GM21381 (cell line): ENCODE measurements at regions not wholly inside any gene's neighbourhood (a gene's known extent, or its start where the extent isn't known, plus 50 kb on each side); places are given as distances from the start of the nearest gene placed in this dataset.
"Not testable (repeated sequence)": the region's sequence is repeated elsewhere in the genome, so short reads cannot be mapped to it uniquely, and the experiment has no call there.

Experiments used
- ATAC-seq: cut with Tn5 transposase; IDR thresholded peaks from one replicate; pipeline ENCODE4 v1.9.1; 2021; ENCODE audit warnings: mild to moderate bottlenecking, moderate library complexity; ENCODE audit not compliant: unreplicated experiment

DNA sequence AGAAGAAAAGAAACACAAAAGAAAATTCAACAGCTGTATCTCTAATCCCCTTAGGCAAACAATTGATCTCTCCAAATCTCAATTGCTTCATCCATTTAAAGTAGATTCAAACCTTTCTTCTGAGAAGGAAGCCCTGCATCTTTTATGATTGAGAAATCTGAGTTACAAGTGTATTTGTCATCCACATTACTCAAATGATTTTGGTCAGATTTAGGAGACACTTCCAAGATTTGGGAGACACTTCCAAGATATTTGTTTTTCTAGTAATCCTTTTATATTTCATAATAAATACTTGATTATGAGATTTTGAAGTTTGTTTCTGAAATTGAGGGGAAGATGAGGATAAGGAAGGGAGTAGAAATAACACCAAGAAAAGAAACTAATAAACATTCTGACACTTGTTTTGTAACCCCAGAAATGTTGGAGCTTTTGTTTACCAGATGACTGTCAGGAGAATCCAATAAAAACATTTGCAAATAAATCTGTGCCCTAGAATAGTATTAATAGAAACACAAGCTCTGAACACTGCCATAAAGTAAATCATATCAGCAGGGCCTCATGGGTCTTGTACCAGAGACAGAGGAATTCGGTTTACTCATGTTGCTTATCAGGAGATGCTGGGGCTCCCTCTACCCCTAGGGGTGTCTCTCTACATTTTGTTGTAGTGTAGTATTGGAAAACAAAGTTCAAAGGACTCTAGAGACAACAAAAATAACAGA, 314.3 kb upstream of the NT5E start:
- ATAC-seq: no peak

DNA sequence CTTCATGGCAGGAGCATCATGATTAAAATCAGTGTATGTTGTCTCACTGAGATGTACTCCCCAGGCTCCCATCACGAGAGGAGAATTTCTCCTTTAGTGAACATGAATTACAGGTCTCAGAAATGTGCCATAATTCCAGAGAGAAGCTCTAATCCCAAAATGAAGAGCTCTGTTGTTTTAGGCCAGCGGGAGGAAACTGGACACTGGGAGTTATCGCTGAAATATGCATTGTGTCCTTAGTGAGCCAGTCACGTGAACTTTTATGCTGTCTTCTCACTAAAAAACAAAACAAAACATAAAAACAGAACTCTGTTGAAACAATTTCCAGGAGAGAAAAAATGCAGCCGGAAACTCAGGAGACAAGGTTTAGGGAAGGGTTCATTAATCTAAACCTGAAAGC, 315.7 kb upstream of the NT5E start:
- ATAC-seq: no peak

DNA sequence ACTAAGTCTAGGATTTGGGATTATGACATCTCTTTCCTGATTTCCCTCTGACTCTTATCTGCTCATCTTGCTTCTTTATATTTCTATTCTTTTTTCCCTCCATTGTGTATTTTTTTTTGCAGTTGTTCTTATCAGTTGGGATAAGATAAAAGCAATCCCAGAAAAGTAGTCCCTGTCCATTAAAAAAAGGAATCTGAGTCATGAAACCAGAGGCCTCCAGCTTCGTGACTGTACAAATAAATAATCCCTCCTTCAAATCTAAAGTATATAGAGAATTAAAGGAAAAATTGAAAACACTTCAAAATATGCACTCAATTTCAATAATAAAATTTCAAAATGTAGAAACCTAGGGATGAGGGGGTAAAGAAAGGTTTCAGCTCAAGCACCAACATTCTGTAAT, 317.8 kb upstream of the NT5E start:
- ATAC-seq: no peak

DNA sequence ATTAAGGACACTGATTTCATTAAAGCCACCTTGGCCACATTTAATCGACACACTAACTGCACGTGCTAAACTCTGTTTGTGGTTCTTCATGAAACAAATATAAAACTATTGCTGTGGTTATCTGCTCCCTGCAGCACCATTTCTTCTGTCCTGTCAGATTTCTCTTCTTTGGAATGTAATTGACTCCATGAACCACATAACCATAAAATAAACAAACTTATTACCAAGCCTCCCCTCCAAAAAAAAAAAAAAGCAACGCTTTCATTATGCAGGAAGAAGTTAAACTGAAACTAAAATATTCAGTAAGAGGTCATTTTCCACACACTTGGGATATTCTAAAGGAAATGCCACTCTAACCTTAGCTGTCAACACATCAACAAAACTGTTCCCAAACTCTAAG, 319.1 kb upstream of the NT5E start:
- no peak for ATAC-seq

GRCh38 chr6:85129881-85130280, 320.0 kb upstream of the NT5E start:
- ATAC-seq: no peak

- no peak for ATAC-seq
These were observed 321.1 kb upstream of the NT5E start for GRCh38 chr6:85128781-85129180.

DNA sequence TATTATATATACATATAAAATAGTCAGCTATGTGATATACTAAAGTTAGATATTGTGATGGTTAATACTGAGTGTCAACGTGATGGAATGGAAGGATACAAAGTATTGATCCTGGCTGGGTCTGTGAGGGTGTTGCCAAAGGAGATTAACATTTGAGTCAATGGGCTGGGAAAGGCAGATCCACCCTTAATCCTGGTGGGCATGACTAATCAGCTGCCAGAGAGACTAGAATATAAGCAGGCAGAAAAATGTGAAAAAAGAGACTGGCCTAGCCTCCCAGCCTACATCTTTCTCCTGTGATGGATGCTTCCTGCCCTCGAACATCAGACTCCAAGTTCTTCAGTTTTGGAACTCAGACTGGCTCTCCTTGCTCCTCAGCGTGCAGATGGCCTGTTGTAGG, 321.6 kb upstream of the NT5E start:
- not testable (repeated sequence) for ATAC-seq

- ATAC-seq: no peak
These were observed 322.1 kb upstream of the NT5E start for GRCh38 chr6:85127696-85128243.

DNA sequence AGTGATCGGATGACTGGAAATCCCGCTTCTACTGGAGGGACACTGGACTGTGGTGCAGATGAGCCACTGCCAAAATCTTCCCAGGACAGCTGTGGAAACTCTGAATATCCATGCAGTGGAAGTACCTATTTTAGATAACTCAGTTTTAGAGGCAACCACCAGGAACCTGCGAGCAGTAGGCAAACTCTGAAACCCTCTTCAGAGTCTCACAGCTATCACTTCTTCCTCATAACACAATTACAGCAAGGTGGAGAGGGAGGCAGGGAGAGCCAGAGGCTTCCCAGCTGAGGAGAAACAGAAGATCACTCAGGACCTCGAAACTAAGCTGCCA, 322.8 kb upstream of the NT5E start:
- no peak for ATAC-seq

DNA sequence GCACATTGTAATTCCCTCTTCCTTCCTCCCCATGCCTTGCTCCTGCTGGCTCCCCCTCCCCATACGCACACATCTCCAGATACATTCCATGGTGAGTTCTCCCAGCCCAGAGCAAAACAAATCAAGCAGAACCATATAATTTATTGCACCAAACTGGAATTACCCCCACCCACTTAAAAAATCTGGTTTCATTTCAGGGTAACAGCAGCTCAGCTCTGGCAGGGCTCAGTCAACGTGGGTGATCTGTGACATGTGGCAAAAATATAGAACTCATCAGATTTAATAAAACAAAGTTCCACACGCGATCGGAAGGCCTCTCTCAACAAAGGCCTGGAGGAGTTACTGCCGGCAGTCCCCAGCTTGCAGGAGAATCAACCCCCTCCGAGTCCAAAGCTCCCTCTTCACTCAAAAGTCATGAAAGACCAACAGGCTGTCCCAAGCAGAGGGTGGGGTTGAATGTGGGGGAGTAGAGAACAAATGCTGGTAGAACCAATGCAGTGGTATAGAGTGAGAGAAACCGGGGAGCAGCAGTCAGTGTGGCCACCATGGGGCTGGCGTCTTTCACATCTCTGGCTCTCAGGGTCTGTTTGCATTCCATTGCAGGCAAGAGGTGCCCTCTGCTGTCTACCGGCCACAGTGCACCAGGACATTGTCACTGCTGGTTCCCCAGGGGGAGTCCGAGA, 323.3 kb upstream of the NT5E start:
- ATAC-seq: peak; percentile 64

- no peak for ATAC-seq
These were observed 324.4 kb upstream of the NT5E start for GRCh38 chr6:85125526-85125925.

GRCh38 chr6:85124472-85125354, 325.2 kb upstream of the NT5E start:
- no peak for ATAC-seq

- ATAC-seq: no peak
These were observed 328.7 kb upstream of the NT5E start for GRCh38 chr6:85121158-85121557.

DNA sequence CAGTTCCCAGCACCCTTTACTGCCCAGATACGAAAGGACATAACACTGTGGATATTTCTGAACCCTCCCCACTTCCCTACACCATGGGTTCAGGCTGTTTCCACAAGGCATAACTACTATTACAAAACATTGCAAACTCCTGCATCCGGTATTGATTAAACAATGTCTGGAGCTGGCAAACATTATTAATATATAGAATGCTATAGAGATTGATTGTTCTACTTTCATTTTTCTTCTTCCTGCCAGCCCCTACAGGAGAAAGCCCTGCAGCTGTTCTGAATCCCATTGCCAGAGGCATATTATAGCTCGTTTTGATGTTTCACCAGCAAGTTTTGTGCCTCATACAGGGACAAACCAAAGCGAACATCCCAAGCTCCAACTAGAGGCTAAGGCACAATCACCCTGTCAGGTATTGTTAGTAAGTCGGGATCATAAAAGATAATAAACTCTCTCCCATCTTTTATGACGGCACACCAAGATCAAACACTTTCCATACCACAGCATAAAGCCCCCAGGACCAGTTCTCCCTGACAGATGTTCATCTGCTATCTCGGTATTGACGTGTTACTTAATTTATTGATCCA, 331.1 kb upstream of the NT5E start:
- no peak for ATAC-seq

DNA sequence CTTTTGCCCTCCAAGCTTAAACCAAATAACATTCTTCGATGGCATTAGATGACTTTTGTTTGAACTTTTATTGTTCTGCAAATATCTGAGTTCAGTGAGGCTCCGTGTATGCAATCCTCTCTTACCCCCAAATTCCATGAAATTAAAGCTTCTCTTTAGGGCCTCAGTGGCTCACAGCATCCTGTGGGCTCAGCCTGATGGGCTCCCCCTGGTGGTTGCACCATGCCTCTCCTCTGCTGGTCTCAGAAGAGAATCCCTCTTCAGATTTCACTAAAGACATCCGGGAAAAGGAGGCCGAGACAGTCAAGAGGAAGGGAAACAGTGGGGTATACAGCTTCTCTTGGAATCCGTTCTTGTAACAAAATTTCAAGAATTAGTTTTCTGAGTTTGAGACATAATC, 331.6 kb upstream of the NT5E start:
- no peak for ATAC-seq

GRCh38 chr6:85116475-85116874, 333.4 kb upstream of the NT5E start:
- ATAC-seq: no peak

GRCh38 chr6:85115876-85116275, 334.0 kb upstream of the NT5E start:
- ATAC-seq: no peak

DNA sequence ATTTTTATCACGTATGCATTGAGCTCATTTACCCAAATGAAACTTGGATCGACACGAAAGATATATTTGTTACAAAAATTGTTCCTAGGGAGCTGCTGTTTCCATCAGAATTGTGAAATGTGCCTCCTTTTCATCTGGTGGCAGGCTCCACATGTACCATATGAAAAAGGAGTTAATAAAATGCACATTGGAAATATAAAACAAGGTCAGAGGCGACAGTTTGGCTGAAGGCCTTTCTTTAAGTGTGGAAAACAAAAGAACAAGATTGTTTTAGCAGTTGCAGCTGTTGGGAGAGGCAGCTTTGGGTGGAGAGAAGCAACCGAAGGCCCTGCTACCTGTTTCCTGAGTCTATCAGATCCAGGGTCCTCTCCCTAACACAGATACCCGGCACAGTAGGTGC, 334.5 kb upstream of the NT5E start:
- ATAC-seq: no peak

DNA sequence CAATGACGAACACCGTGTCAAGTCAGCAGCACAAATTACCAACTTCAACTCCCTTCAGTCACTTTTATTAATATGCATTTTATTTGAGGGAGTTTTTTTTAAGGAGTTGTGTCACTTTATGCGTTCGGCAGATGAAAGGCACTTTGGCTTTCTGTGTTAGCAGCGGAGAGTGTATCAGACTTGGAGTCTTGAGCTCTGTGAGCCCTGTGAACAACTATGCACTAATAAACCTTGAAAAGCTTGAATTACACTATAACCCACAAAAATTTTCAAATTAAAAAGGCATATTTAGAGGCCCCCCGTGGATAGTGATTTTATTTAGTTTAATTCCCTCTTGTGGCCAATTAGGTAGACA, 335.3 kb upstream of the NT5E start:
- ATAC-seq: no peak

DNA sequence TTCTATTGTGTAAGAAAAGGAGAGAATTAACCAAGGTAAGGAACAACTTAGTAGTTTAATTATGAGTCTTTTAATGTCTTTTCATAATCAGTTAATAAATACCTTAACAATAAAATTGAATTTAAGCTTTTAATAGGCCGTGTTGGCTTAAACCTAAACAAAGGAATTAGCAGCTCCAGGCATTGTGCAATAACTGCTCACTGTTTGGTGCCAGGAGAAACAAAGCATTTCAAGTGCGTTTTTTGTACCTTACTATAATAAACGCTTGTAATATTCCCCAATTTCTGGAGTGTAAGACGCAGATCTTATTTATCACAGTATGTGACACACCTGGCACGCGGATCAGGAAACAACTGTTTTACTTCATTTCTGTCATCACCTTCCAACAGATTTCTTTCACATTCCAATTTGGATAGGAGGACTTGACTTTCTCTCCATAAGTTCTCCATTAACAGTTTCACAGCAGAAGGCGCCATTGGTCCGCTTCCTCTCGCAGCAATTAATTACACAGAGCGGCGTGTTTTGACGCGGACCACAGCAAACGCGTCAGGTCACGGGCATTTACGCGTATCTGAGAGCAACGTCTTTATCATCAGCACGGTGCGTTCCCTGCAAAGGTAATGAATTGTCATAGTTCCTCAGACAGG, 335.8 kb upstream of the NT5E start:
- ATAC-seq: no peak

DNA sequence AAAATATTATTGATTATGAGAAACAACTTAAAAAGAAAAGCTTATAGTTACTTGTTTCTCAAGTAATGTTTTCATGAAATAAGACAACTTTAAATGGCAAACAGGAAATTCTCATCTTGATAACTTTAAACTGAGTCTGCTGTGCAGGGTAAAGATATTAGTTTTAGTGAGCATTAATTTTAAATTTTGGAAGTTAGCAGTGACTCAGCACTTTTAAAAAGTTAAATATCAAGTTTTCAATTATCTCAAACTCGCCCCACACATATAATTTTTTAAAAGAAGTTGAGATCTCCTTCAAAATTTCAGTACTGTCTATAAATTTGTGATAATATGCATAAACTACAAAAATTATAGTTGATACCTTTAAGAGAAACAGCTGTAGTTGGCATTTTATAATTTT, 337.3 kb upstream of the NT5E start:
- ATAC-seq: no peak
